GDM1 (cell line): ENCODE measurements at regions not wholly inside any gene's neighbourhood (a gene's known extent, or its start where the extent isn't known, plus 50 kb on each side); places are given as distances from the start of the nearest gene placed in this dataset.
"Not testable (repeated sequence)": the region's sequence is repeated elsewhere in the genome, so short reads cannot be mapped to it uniquely, and the experiment has no call there.

ENCODE experiments used
- DNase-seq: peaks from one replicate; lab custom pipeline; 2025; lab: John Stamatoyannopoulos, UW

DNA sequence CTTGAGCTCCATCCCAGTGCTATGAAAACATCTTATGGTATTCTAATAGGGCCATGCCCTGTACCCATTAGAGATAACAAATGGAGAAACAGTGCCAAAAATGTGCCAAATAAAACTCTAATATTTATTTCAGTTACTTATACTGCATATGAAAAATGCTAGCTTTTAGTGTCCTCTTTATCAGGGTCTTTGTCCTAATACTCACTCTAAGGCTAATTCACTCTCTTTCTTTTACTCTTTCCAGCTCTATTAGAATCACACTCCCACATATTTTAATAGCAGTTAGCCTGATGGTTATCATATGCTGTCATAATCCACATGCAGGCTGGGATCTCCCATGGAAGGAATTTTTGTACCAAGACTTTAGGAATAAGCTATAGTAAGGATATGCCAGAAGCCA, 408.4 kb downstream of the ETV1 start:
- no peak for DNase-seq

GRCh38 chr7:13593854-13594253, 395.6 kb downstream of the ETV1 start:
- DNase-seq, result no peak

- DNase-seq, result no peak
Measured at GRCh38 chr7:13602036-13602435, 387.4 kb downstream of the ETV1 start.

DNA sequence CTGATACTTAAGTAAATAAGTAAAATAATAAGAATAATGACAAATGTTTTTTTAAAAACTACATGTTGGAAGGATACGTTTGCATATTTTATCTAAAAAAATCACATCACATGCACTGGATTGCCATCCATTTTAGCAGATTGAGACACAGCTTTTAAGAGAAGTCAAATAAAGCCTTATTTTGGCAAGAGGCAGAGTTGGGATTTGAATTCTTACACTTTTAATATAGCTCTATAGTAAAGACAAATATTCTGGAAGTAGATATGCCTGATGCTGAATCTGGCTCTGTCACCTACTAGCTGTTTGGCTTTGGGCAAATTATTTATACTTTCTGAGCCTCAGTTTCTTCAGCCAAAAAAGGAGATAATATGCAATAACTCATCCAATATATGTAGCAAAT, 386.4 kb downstream of the ETV1 start:
- DNase-seq, result no peak

- no peak for DNase-seq
Measured at GRCh38 chr7:13603661-13604060, 385.8 kb downstream of the ETV1 start.

DNA sequence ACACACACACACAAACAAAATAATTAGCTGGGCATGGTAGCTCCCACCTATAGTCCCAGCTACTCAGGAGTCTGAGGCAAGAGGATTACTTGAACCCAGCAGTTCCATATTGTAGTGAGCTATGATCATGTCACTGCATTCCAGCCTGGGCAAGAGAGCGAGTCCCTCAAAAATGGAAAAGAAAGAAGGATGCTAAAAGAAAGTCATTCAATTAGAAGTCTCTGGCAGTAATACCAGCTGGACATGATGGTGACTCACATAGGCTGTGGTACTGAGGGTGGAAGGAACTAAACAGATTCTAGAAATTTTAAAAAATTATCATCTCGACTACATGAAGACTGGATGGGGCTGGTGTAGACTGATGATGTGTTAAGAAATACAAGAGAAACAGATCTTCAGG, 385.3 kb downstream of the ETV1 start:
- no peak for DNase-seq

DNA sequence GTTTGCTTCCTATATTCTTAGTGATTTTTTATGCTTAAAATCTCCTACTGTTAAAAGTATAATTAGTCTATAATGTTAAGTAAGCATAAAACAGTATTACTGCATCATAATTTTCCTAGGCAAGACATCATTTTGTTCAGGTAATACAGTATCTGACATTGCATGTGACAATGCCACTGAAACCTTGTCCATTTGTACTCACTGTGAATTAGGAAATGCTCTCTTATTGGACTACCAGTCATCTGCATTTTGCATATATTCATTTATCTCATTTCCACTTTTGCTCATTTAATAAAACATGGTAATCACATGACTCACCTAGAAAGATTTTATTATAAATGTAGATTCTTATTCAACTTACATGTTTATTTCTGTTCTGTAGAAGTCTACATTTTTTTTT, 379.1 kb downstream of the ETV1 start:
- no peak for DNase-seq

DNA sequence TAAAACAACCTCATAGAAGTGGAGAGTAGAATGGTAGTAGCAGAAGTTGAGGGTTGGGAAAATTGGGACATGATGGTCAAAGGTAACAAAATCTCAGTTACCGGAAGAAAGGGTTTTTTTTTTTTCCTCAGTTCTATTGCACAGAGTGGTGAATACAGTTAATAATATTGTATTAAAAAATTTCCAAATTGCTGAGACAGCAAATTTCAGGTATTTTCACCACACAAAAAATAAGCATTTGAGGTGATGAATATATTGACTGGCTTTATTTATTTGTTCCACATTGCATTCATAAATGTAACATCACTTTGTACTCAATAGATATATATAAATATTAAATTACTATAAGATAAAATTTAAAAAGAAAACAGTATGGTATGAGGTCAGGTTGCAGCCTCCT, 373.8 kb downstream of the ETV1 start:
- DNase-seq, result no peak

DNA sequence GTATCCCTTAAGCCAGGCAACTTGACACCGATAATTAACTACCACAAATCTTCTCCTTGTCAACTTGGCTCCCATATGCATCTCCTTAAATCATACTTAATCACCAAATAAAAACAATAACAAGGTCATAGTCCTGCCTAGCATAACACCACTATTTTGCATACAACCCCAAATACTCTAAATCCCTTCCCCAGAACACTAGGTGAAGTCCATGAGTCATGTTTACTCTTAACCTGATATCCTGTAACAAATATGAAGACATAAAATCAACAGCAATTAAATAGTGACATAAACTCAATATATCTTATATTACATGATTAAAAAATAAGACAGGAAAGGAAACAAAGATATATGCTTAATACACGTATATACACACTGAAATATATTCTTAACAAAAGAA, 362.0 kb downstream of the ETV1 start:
- no peak for DNase-seq

- DNase-seq, result no peak
Measured at GRCh38 chr7:13628239-13629001, 361.0 kb downstream of the ETV1 start.

GRCh38 chr7:13631207-13632049, 358.0 kb downstream of the ETV1 start:
- not testable (repeated sequence) for DNase-seq

GRCh38 chr7:13633857-13634256, 355.6 kb downstream of the ETV1 start:
- no peak for DNase-seq

DNA sequence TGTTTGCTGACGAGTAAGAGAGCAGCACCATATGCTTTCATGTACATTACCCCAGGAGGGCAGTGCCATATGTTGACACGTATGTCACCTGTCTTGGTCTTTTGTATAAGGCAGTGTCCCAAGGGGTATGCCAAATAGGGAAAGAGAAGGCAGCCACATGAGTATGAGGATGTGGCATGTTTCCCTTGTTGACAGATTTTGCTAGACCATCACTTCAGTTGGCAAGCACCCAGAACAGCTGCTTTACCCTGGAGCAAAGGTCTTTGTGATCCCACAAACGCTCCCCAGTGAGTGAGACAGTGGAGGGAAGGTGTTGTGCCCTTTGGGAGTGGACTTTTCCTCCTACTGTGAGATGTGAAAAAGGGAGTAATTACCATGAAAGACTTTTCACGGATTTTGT, 350.1 kb downstream of the ETV1 start:
- DNase-seq, result no peak

- DNase-seq, result no peak
Measured at GRCh38 chr7:13641714-13642113, 347.8 kb downstream of the ETV1 start.

- DNase-seq, result no peak
Measured at GRCh38 chr7:13651167-13651566, 338.3 kb downstream of the ETV1 start.

GRCh38 chr7:13656330-13656729, 333.1 kb downstream of the ETV1 start:
- no peak for DNase-seq

- DNase-seq, result no peak
Measured at GRCh38 chr7:13673290-13673689, 316.2 kb downstream of the ETV1 start.

GRCh38 chr7:13682626-13683025, 306.8 kb downstream of the ETV1 start:
- no peak for DNase-seq

DNA sequence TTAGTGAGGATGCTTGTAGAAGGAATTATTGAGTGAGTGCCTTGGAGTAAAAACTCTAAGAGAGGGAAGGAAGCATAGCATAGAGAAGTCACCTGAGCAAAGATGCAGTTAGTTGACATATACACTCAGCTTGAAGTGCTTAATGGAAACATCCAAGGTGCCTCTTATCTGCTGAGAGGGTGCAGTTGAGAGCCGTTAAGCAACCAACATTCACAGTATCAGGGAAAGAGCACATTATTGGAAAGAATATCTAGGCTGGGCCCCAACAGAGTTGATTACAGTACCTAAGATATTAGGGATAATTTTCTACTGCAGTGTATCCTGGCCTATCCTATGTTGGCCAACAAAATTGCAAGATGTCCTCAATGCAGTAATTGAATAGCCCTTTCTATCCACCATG, 302.0 kb downstream of the ETV1 start:
- no peak for DNase-seq

DNA sequence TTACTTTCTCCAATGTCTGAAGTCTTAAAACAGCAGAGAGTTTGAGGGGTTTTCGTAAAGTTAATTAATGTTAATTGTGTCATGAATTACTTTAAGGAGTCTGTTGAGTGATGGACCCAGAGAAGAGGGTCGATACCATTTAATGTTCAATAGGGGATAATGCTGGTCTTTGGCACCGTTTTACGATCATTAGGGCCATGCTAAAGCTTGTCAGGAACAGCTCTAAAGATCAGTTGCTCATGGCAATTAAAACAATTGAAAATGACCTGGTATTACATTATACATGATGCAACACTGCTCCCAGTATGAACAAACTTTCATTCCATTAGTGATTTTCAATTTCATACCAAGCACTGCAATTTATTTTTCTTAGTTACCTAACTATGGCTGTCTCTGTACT, 296.9 kb downstream of the ETV1 start:
- DNase-seq, result no peak

GRCh38 chr7:13702251-13702650, 287.2 kb downstream of the ETV1 start:
- no peak for DNase-seq

DNA sequence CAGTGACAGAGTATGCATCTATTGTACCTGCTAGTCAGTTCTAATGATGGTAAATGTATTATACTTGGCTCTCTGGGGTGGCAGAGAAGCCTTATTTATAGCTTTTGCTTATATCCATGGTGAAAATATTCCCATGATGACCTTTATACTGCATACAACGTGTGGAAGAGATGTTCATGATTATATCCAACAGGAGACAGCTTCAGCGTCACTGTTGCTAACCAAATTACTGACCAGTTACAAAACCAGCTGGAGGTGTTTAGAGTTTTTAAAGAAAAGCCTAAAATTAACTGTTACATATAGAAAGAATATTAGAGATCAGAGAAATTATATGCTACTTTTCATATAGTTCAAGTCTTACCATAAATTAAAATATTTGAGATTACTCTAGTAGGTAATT, 280.8 kb downstream of the ETV1 start:
- no peak for DNase-seq

- DNase-seq, result no peak
Measured at GRCh38 chr7:13713092-13713491, 276.4 kb downstream of the ETV1 start.

DNA sequence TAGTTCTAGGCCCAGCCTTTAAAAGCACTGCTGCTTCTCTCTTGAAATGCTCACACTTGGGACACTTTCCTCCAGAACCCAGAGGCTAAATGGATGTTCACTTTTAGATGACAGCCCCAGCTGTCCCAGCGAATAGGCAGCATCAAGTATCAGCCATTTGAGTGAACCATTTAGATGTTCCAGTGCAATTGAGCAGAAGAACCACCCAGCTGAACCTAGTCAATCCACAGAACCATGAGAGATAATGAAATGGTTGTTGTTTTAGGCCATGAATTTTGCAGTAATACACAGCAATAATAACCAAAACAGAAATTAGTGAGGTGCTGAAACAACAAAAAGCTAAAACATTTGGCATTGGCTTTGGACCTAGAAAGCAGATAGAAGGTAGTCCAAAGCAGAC, 273.9 kb downstream of the ETV1 start:
- no peak for DNase-seq
